HUDEP-2 (cell line): ENCODE measurements at regions not wholly inside any gene's neighbourhood (a gene's known extent, or its start where the extent isn't known, plus 50 kb on each side); places are given as distances from the start of the nearest gene placed in this dataset.

Experiments
- DNase-seq, 76 experiments: peaks; one replicate each; lab custom pipeline; 2025; ENCODE audit not compliant: unreplicated experiment in 76 of 76; lab: John Stamatoyannopoulos, UW

DNA sequence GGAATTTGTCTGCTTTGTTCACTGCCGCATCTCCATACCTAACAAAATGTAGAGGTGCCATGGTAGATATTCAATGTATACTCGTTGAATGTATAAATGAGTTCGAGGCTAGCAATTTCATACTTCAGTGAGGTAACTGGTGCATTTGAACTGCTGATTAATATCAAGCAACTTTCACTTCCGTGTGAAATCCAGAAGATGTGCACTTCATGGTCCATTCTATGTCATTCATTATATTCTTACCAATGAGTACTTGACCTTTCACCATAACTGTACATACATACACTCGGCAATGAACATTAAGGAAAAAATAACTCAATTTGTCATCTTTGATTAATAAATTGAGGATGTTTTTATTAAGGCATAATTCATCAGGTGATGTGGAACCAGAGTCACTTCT lies 598.5 kb downstream of the ZNF385D start:
- no peak for DNase-seq

DNA sequence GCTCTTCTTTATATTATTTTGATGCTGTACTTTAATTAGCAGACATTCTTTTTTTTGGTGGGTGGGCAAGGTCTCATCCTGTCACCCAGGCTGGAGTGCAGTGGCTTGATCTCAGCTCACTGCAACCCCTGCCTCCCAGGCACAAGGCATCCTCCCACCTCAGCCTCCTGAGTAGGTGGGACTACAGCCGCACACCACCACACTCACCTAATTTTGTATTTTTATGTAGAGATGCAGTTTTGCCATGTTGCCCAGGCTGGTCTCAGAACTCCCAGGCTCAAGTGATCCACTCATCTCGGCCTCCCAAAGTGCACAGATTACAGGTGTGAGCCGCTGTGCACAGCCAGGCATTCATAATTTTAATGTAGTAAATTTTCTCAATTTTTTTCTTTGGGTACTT lies 608.1 kb downstream of the ZNF385D start:
- DNase-seq, result no peak

DNA sequence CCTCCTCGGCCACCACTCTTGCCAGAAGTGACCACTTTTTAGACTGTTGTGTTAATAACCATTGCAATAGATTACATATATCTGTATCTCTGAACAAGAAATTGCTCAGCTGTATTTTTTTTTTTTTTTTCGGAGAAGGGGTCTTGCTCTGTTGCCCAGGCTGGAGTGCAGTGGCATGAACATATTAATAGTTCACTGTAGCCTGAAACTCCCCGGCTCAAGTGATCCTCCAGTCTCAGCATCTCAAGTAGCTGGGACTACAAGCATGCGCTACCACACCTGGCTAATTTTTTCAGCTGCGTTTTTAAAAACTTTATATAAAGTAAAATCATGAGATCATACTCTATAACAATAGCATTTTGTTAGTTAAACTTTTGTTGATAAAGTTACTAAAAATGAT lies 609.0 kb downstream of the ZNF385D start:
- no peak for DNase-seq

DNA sequence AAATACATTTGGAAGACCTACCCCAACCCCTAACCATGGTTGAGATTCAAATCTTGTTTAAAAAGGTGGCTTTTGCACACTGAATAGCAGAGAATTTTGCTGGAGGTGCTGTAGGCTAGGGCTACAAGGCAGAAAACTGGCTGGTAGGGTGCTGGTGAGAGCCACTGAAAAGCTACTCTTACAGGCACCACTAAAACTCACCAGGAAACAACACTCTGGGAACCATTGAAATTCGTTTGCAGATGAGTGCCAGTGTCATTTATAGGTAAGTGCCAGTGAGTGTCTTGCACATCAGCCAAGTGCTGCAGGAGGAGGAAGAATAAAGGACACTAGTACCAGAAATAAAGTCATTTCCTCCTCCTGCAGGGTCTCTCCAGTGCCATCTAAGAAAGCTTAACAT lies 610.2 kb downstream of the ZNF385D start:
- no peak for DNase-seq

DNA sequence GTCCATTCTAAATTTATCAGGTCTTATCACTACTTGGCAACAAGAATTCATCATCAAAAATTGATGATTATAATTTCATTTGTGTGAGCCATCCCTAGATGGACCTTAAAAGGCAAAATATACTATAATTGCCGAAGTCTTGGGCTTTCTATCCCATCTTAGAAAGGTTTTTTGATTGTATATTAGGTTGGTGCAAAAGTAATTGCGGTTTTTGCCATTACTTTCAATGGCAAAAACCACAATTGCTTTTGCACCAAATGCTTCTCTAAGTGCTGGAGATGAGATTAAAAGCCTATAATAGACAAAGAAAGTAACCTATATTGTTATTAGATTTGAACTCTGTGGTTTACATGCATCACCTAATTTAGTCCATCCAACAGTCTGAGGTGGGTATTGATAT lies 612.9 kb downstream of the ZNF385D start:
- DNase-seq, result no peak

DNA sequence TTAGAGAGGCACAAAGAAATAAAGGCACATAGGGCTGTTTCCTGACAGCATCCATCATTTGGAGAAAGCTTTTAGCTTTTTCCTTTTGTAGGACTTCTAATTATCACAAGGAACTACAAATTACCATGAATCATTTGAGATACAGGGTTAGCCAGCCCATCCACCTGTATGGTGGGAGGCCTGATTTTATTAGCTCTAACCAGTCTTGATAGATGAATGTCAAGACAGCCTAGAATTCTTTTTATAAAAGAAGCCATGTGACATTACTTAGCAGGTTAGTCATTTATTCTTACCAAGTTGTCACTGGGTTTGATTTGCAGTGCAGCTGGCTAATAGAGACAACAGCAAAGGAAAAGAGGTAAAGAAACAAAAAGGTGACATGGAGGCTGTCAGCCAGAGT lies 618.1 kb downstream of the ZNF385D start:
- DNase-seq, result no peak

DNA sequence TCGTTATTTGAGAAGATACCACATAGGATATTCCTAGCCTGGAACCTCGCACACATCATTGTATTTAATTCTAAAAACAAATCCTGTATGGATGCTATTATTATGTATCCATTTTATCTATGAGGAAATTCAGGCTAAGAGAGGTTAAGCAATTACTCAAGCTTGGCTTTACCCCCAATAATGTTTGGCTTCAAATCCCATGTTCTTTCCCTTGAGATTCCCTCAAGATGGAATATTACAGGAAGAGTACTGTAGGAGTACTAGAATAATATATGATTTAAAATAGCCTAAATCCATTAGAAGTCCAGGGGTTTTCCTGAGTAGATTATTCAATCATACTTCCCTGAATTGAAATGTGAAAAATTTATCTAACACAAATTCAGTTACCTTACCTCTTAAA lies 630.2 kb downstream of the ZNF385D start:
- no peak for DNase-seq

DNA sequence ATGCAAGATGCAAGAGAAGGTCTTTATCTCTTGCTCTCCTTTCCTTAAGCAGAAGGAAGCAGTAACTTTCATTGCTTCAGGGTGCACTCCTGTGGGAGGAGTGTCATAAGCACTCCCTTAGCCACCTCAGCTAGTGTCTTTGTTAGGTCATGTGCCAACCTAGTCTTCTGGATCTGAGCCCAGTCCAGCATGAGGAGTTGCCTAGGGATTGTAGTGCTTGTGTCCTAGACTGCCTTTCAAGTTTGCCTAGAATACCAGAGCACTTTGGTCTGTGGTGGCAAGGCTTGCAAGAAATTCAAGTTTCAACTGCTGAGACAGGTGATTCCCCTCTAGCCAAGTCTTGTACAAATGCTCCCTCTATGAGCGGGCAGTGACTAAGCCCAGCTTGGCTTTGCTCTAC lies 633.6 kb downstream of the ZNF385D start:
- DNase-seq, result no peak

DNA sequence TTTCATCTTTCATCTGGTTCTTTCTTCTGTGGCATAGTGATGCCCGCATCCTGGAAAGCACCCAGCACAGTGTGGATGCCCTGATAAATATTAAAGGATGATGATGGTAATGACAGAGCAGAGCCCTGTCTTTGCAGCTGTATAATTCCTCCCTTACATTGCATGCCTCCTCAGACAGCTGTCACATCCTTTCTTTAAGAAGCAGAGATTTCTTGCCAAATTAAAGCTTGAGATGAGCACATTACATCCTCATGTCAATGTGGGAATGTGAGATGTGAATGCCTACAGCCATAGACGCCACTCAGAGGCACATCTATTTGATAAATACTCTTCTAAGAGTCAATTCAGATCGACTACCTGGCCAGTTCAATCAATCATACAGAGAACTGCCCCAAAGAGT lies 642.0 kb downstream of the ZNF385D start:
- DNase-seq, result no peak

DNA sequence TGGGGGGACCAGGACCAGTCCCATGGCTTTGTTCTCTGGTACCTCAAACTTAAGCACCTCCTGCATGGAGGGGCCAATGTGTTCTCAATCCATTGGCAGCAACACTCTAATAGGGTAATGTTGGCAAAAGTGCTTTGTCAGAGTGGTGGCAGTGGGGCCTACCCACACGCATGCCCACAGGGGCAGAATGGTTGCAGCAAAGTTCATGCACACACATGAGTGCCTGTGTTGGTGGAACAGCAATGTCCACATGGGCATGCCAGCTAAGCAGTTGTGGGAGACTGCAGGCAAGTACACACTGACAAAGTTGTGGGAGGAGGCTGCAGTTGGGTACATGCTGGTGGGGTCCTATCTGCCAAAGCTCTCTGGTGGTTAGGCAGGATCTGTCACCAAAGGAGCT lies 645.2 kb downstream of the ZNF385D start:
- DNase-seq, result no peak

DNA sequence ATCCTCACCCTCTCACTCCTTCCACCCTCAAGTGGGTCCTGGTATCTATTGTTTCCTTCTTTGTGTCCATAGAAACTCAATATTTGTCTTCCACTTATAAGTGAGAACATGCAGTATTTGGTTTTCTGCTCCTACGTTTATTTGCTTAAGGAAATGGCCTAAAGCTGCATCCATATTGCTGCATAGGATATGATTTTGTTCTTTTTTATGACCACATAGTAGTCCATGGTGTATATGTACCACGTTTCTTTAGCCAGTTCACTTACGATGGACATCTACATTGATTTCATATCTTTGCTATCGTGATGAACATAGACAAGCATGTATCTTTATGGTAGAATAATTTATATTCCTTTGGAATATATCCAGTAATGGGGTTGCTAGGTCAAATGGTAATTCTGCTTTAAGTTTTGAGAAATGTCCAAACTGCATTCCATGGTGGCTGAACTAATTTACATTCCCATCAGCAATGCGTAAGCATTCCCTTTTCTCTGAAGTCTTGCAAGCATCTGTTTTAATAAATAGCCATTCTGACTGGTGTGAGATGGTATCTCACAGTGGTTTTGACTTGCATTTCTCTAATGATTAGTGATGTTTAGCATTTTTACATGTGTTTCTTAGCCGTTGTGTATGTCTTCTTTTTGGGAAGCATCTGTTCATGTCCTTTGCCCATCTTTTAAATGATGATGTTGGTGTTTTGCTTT lies 650.2 kb downstream of the ZNF385D start:
- no peak for DNase-seq

DNA sequence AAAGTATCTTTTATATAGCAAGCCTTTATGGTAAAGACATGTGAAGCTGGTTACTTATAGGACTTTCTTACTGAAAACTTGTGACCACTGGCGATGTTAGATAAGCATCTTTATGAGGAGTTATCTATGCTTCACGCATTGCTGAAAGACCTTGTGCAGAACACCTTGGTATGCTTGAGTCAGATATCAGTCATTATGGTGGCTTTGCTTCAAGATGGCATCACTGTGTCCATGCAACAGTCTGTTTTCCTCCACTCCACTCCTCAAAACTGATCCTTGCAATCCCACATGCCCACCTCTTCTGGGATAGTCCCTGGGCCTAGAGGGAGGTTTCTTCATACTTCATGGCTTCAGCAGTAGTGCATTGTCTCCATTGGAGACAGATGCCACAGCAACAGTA lies 656.3 kb downstream of the ZNF385D start:
- DNase-seq, result no peak

DNA sequence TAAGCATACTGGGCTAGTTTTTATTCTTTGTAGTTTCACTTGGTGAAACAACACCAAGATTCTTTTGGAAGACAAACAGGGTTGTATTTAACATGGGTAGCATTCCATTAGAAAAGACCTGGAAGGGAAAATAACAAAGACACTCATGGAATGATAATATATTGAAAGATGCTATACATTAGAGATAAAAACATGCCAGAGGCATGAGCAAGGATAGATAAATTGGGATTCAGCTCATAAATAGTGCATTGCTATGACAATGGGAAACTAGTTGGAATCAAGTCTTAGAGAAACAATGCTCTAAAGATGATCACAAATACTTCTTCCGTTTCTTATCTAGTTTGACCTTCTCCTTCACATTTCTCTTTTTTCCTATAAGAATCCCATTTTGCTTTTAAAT lies 677.4 kb downstream of the ZNF385D start:
- DNase-seq, result no peak

DNA sequence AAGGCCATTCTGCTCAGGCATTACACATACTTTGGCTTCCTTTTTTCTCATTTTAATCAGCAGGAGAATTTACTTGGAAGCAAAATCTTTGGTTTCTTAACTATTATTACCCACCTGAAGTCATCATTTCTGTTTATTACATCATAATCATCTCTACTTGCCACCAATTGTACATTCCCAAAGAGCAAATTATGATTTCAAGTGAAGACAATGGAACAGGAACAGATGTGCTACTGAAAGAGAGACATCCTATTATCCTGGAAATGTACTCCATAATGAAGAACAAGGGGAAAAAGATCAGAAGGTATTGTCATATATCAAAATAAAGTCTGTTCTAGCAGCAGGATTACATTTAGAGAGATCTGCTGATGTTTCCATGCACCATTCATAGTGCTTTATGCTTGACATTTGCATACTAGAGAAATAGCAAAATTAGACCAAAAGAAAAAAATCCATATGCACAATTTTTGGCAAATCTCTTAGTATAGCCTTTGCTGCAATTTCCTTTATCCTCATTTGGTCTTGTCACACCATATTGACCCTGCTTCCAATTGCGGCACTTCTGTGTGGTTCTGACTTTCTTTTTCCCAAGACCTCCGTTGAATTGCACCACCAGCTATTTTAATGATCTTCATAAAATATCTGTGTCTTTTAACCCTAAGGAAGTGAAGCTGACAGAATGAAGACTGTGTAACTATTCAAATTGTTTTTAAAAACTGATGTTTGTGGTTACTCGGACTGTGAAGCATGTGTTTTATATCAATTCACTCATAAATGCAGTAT lies 683.8 kb downstream of the ZNF385D start:
- no peak for DNase-seq

DNA sequence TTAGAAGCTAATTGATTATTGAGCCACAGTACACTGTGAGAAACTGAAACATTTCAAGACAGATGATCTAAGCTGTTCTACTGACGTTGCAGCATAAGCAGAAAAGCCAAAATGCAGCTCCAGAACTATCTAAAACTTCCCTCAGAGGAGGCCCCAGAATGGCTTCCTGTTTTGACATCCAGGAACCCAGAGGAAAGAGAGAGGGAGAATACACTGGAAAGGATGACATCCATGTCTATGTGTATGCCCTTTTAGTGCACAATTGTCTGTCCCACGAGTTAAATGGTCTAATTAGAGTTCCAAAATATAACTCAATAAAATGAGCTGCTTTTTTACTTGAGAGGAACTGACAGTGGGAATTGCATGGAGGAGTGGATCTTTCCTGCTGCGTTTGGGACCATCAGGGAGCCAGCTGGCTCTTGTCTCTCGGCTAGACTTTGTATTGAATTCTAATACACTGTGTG lies 688.1 kb downstream of the ZNF385D start:
- no peak for DNase-seq

DNA sequence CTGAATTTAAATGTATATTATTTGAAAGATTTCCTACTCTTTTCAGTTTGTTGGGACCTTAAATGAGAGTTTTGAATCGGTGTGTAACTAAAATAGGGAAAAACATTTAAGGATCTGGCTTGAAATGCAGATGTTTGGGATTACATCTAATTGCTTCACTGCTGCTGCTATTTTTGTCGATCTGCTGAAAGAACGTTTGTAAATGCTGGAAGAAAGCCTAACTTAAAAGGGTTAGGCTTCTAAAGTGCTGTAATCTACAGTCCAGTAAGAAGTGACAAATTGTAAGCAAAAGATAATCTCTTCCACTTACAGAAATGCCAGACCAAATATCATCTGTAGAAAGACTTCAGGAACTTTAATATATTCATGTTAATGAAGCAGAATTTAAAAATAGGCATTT lies 691.6 kb downstream of the ZNF385D start:
- no peak for DNase-seq

DNA sequence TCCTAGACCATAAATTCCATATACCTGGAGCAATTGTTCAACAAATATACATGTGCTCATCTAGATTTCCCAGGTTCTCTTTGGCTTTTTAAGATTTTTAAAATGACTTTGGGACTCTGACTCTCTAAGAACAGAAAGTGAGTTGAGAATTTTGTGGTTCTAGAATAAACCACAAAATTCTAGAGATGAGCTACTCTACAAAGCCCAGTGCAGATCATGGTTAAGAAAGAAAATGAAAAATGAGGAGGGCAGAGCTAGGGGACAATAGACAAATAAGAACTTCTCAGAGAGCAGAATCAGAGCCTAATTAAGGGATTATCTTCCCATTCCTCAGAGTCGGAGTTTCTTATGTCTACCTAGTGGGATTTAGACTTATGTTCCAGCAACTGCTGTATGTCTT lies 694.7 kb downstream of the ZNF385D start:
- no peak for DNase-seq

DNA sequence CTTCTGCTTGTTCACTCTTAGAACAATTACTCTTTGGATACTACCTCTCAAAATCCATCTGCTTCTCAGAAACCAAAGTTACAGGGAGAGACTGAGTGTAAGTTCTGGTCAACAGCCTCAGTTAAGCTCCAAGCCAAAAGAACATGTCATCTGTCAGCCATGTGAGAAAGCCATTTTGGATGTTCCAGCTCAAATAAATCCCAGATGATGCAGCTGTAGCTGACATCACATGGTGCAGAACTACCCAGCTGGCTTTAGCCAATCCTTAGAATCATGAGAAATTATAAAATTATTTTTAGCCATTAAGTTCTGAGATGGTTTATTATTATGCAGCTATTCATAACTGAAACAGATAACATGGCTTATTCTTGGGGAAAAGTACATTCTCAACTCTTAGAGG lies 696.0 kb downstream of the ZNF385D start:
- no peak for DNase-seq

DNA sequence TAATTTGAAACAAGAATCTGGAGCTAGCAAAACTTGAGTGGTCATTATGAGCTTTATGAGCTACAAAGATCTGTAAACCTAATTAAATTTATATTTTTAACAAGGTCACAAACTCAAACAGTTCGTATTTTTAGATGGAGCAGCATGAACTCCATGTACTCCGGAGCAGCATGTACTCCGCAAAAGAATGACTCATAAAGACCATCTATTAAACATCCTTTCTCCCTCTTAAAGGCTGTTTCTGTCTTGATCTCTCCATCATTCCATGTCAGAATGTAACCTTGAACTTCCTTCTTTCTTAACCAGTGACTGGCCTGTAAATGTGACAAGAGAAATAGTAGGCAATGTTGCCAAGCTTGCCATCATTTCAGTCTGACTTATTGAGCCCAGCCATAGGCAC lies 696.9 kb downstream of the ZNF385D start:
- DNase-seq, result no peak

DNA sequence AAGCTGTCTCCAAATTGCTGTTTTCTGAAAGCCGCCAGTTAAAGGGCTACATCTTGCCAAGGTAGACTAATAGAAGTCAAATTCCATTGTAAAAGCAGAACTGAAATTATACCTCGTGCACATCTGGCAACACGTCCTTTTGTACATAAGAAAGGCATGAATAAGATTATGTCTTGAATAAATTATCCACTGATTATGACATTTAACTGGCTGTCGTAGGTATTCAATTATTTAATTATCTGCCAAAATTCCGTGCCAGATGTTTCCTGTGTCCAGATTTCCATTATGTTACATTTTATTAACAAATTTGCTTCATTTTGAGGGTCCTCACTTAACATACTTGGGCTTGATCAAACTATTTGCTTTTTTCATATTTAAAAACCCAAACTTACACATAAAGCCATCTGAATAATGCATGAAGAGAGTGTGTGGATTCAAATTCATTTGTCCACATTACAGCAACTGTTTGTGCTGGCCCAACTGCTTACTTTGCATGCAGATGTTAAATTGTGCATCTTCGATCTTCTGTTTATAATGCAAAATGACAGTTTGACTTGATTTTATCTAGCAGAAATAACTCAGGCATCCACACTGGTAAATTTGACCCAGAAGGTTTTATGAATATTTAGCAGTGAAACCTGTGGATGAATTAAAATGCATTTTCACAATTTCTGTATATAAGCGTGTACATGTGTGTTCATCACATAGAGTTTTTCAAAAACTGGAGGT lies 701.5 kb downstream of the ZNF385D start:
- DNase-seq, result no peak

DNA sequence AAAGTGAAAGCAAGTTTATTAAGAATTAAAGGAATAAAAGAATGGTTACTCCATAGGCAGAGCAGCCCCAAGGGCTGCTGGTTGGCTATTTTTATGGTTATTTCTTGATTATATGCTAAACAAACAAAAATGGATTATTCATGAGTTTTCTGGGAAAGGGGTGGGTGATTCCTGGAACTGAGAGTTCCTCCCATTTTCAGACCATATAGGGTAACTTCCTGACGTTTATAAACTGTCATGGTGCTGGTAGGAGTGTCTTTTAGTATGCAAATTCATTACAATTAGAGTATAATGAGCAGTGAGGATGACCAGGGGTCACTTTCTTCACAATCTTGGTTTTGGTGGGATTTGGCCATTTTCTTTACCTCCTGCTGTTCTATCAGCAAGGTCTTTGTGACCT lies 707.9 kb downstream of the ZNF385D start:
- DNase-seq, result no peak

DNA sequence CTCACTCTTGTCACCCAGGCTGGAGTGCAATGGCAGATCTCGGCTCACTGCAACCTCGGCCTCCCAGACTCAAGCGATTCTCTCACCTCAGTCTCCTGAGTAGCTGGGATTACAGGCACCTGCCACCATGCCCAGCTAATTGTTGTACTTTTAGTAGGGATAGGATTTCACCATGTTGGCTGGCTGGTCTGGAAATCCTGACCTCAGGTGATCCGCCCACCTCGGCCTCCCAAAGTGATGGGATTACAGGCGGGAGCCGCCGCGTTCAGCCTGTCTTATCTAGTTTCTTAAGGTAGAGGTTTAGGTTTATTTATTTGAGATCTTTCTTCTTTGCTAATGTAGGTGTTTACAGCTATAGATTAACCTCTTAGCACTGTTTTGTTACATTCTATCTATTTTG lies 708.8 kb downstream of the ZNF385D start:
- no peak for DNase-seq
